Esophagus squamous epithelium (tissue), 4 donors: ENCODE measurements at regions not wholly inside any gene's neighbourhood (a gene's known extent, or its start where the extent isn't known, plus 50 kb on each side); places are given as distances from the start of the nearest gene placed in this dataset.

Experiments
- POLR2A ChIP-seq, 4 donors: fragments of 450-650 bp; IDR thresholded peaks; one replicate each; pipeline ENCODE4 v1.6.1; 2017; ENCODE audit warnings: antibody characterized with exemption in 4 of 4, mild to moderate bottlenecking in 4 of 4, moderate library complexity in 3 of 4
- TF ChIP-seq, protein P1 (sequence below), 6 experiments: fragments of 450-650 bp in 4 of 6; fragments of 200-600 bp in 2 of 6; sonication (generic) in 2 of 6; IDR thresholded peaks; one replicate each; pipeline ENCODE4 v1.5.1; 2016 to 2019; ENCODE audit warnings: antibody characterized with exemption in 6 of 6, mild to moderate bottlenecking in 4 of 6, moderate library complexity in 4 of 6

DNA sequence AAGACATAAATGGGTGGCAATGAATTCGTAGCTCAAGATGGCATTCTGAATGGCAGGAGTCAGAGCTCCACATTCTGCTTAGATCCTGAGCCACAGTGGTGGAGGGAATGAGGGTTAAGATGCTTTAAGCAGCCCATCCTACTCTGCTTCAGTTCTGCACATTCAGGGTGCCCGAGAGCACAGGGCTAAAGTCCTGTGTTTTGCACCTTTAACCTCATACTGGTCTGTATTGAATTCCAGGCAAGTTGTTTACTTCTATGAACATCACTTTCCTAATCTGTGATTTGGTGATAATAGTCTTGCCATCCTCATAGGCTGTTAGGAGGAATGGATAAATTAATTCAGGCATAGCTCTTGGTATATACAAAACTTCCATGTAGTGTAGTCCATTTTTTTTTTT is 321.6 kb upstream of the CD180 start:
- TF ChIP-seq, protein P1, sequence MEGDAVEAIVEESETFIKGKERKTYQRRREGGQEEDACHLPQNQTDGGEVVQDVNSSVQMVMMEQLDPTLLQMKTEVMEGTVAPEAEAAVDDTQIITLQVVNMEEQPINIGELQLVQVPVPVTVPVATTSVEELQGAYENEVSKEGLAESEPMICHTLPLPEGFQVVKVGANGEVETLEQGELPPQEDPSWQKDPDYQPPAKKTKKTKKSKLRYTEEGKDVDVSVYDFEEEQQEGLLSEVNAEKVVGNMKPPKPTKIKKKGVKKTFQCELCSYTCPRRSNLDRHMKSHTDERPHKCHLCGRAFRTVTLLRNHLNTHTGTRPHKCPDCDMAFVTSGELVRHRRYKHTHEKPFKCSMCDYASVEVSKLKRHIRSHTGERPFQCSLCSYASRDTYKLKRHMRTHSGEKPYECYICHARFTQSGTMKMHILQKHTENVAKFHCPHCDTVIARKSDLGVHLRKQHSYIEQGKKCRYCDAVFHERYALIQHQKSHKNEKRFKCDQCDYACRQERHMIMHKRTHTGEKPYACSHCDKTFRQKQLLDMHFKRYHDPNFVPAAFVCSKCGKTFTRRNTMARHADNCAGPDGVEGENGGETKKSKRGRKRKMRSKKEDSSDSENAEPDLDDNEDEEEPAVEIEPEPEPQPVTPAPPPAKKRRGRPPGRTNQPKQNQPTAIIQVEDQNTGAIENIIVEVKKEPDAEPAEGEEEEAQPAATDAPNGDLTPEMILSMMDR (IDR thresholded peaks at IDR 0.05) = no peak
- TF ChIP-seq POLR2A (IDR thresholded peaks at IDR 0.05) = no peak
